ENCODE measurements at regions not wholly inside any gene's neighbourhood (a gene's known extent, or its start where the extent isn't known, plus 50 kb on each side); places are given as distances from the start of the nearest gene placed in this dataset.

GRCh38 chr2:242053921-242054320 is 184.4 kb downstream of the RTP5 start:
- TF ChIP-seq CTCF (IDR thresholded peaks at IDR 0.05 in 2 of 3, conservative IDR thresholded peaks at IDR 0.05 in 1 of 3; ENCODE audit: control insufficient read depth in 2 of 3, extremely low read depth in 1 of 3, insufficient read depth in 1 of 3, low read depth in 3 of 3, low read length in 3 of 3) (no peak), CBFB (IDR thresholded peaks at IDR 0.05; ENCODE audit: low read depth) (no peak), ZNF217 (IDR thresholded peaks at IDR 0.05) (no peak), NFIC (IDR thresholded peaks at IDR 0.05; ENCODE audit: low read depth, low read length) (no peak), POLR2AphosphoS5 (IDR thresholded peaks at IDR 0.05; ENCODE audit: low read length) (no peak), RCOR1 (conservative IDR thresholded peaks at IDR 0.05; ENCODE audit: low read depth, low read length) (no peak), ZNF274 (IDR thresholded peaks at IDR 0.05; ENCODE audit: insufficient read depth, insufficient read length) (no peak), BACH1 (IDR thresholded peaks at IDR 0.05; ENCODE audit: borderline replicate concordance) (no peak), MAX (IDR thresholded peaks at IDR 0.05; ENCODE audit: low read depth, low read length) (no peak), USF2 (IDR thresholded peaks at IDR 0.05; ENCODE audit: borderline replicate concordance, low read depth, low read length) (no peak)
